Lower leg skin (tissue), 3 donors: ENCODE measurements at regions not wholly inside any gene's neighbourhood (a gene's known extent, or its start where the extent isn't known, plus 50 kb on each side); places are given as distances from the start of the nearest gene placed in this dataset.

Experiments
- POLR2A ChIP-seq, 2 donors: fragments of 450-650 bp; IDR thresholded peaks; one replicate each; pipeline ENCODE4 v1.6.1; 2016 to 2017; ENCODE audit warnings: antibody characterized with exemption in 2 of 2, mild to moderate bottlenecking in 1 of 2, moderate library complexity in 1 of 2
- TF ChIP-seq, protein P1 (sequence below), 3 donors: fragments of 450-650 bp; IDR thresholded peaks; one replicate each; pipeline ENCODE4 v1.5.1; 2016; ENCODE audit warnings: antibody characterized with exemption in 3 of 3, mild to moderate bottlenecking in 3 of 3, moderate library complexity in 2 of 3

DNA sequence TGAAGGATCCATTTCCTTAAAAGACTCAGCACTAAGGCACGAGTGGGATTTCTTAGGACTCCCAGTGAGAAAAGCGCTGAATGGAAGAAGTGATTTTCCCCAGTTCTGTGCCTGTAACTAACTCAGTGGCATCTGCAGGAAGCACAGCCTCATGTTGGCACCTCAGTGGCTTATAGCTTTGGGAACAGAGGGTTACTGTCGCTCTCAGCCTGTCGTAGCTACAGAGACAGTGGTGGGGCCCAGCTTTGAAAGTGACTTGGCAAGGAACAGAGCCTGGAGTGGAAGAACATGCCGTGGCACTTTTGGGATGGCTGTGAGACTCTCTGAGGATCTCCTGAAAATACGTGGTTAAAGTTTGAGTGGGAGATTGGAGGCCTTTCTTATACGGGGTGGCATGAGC is 242.4 kb upstream of the MYOCD start:
- no peak for TF ChIP-seq POLR2A (IDR thresholded peaks at IDR 0.05)
- TF ChIP-seq, protein P1, sequence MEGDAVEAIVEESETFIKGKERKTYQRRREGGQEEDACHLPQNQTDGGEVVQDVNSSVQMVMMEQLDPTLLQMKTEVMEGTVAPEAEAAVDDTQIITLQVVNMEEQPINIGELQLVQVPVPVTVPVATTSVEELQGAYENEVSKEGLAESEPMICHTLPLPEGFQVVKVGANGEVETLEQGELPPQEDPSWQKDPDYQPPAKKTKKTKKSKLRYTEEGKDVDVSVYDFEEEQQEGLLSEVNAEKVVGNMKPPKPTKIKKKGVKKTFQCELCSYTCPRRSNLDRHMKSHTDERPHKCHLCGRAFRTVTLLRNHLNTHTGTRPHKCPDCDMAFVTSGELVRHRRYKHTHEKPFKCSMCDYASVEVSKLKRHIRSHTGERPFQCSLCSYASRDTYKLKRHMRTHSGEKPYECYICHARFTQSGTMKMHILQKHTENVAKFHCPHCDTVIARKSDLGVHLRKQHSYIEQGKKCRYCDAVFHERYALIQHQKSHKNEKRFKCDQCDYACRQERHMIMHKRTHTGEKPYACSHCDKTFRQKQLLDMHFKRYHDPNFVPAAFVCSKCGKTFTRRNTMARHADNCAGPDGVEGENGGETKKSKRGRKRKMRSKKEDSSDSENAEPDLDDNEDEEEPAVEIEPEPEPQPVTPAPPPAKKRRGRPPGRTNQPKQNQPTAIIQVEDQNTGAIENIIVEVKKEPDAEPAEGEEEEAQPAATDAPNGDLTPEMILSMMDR (IDR thresholded peaks at IDR 0.05) = no peak
